ENCODE measurements at regions not wholly inside any gene's neighbourhood (a gene's known extent, or its start where the extent isn't known, plus 50 kb on each side); places are given as distances from the start of the nearest gene placed in this dataset.

- no peak for TF ChIP-seq PRDM4 (CRISPR knock-in tag; IDR thresholded peaks at IDR 0.05; ENCODE audit: borderline replicate concordance)
- no peak for TF ChIP-seq KLF15 (CRISPR knock-in tag; IDR thresholded peaks at IDR 0.05; ENCODE audit: borderline replicate concordance)
- no peak for TF ChIP-seq ZNF451 (CRISPR knock-in tag; IDR thresholded peaks at IDR 0.05)
- TF ChIP-seq USF2 (IDR thresholded peaks at IDR 0.05; ENCODE audit: low read depth, low read length) = no peak
- no peak for TF ChIP-seq USF2 (CRISPR knock-in tag; IDR thresholded peaks at IDR 0.05; ENCODE audit: borderline replicate concordance)
- TF ChIP-seq ZBTB37 (CRISPR knock-in tag; IDR thresholded peaks at IDR 0.05) = no peak
- no peak for TF ChIP-seq LRRFIP1 (CRISPR knock-in tag; conservative IDR thresholded peaks at IDR 0.05)
- no peak for TF ChIP-seq ZNF513 (CRISPR knock-in tag; conservative IDR thresholded peaks at IDR 0.05)
- TF ChIP-seq IRF2 (CRISPR knock-in tag; IDR thresholded peaks at IDR 0.05) = no peak
- TF ChIP-seq GATA4 (IDR thresholded peaks at IDR 0.05; ENCODE audit: borderline replicate concordance, low read depth) = peak; percentile 49; the same call in 1 of the 2 replicates
- no peak for TF ChIP-seq ZNF468 (CRISPR knock-in tag; IDR thresholded peaks at IDR 0.05)
- TF ChIP-seq ZNF616 (CRISPR knock-in tag; IDR thresholded peaks at IDR 0.05; ENCODE audit: low read depth) = no peak
- TF ChIP-seq FOXM1 (CRISPR knock-in tag; IDR thresholded peaks at IDR 0.05) = no peak
- 0 out of 2 replicates have a peak, but pooled peaks have one; percentile 6 for TF ChIP-seq STAG1 (CRISPR knock-in tag; IDR thresholded peaks at IDR 0.05)
- TF ChIP-seq SPEN (CRISPR knock-in tag; IDR thresholded peaks at IDR 0.05; ENCODE audit: low read depth) = no peak; the same call in 1 of the 2 replicates
- no peak for TF ChIP-seq KDM6A (CRISPR knock-in tag; IDR thresholded peaks at IDR 0.05; ENCODE audit: low read depth)
- 0 out of 2 replicates have a peak, but pooled peaks have one; percentile 42 for TF ChIP-seq ZNF773 (CRISPR knock-in tag; IDR thresholded peaks at IDR 0.05; ENCODE audit: borderline replicate concordance)
Observed at GRCh38 chr9:31848505-31849285, 535.7 kb upstream of the ACO1 start (continued).
